ENCODE measurements at regions not wholly inside any gene's neighbourhood (a gene's known extent, or its start where the extent isn't known, plus 50 kb on each side); places are given as distances from the start of the nearest gene placed in this dataset.
A peak's percentile ranks its signal among the peaks of the same experiment; 100 is the strongest.

GRCh38 chr2:207219081-207219630, 53.4 kb upstream of the KLF7 start:
- H3K9me2 ChIP-seq (ENCODE audit: insufficient read depth, low read length), result no peaks in the 10 kb centered on the region
- no peaks in the 10 kb centered on the region for H3K27me3 ChIP-seq (ENCODE audit: insufficient read depth, low read depth, low read length)
- no peak overlapping the region for H3K4me2 ChIP-seq (ENCODE audit: low read length)
- H3K36me3 ChIP-seq (ENCODE audit: insufficient read depth, low read length), result no peaks in the 10 kb centered on the region
- no peaks in the 10 kb centered on the region for H3K9me3 ChIP-seq (ENCODE audit: low read length)
- no peak overlapping the region for H3K9ac ChIP-seq (ENCODE audit: low read length)
- H4K20me1 ChIP-seq (ENCODE audit: insufficient read depth), result no peaks in the 10 kb centered on the region
- TF ChIP-seq CTCF (IDR thresholded peaks at IDR 0.05; ENCODE audit: poor library complexity, severe bottlenecking) (no peak), TAF1 (IDR thresholded peaks at IDR 0.05; ENCODE audit: low read depth) (no peak), SMC3 (conservative IDR thresholded peaks at IDR 0.05; ENCODE audit: poor library complexity) (no peak), EZH2 (IDR thresholded peaks at IDR 0.05; ENCODE audit: borderline replicate concordance, insufficient read depth, low read length, poor library complexity, severe bottlenecking) (no peak), EP300 (conservative IDR thresholded peaks at IDR 0.05; ENCODE audit: poor library complexity, severe bottlenecking) (no peak), POLR2AphosphoS5 (IDR thresholded peaks at IDR 0.05) (no peak), REST (IDR thresholded peaks at IDR 0.05; ENCODE audit: borderline replicate concordance) (no peak), RAD21 (conservative IDR thresholded peaks at IDR 0.05) (no peak), MXI1 (conservative IDR thresholded peaks at IDR 0.05; ENCODE audit: poor library complexity, severe bottlenecking) (no peak)
- H3K79me2 ChIP-seq (replicated peaks; ENCODE audit: insufficient read depth, low read length), result no peaks in the 10 kb centered on the region
- H3F3A ChIP-seq (ENCODE audit: insufficient read depth, low read length, poor library complexity, severe bottlenecking), result no peaks in the 10 kb centered on the region
- peak overlapping the region; percentile 62 for H3K27ac ChIP-seq (ENCODE audit: low read length)
- no peak overlapping the region for H3K4me3 ChIP-seq (ENCODE audit: low read length)
- peak overlapping the region; percentile 40 for H2AFZ ChIP-seq (ENCODE audit: low read depth, low read length)

GRCh38 chr2:207219676-207220501, 54.1 kb upstream of the KLF7 start:
- Histone ChIP-seq H3K9ac (ENCODE audit: low read length) (no peak overlapping the region), H3K4me2 (ENCODE audit: low read length) (no peak overlapping the region), H2AFZ (ENCODE audit: low read depth, low read length) (peak overlapping the region; percentile 40), H3K4me3 (ENCODE audit: low read length) (no peak overlapping the region), H3F3A (ENCODE audit: insufficient read depth, low read length, poor library complexity, severe bottlenecking) (no peaks in the 10 kb centered on the region), H3K79me2 (replicated peaks; ENCODE audit: insufficient read depth, low read length) (no peaks in the 10 kb centered on the region), H3K36me3 (ENCODE audit: insufficient read depth, low read length) (no peaks in the 10 kb centered on the region), H3K9me3 (ENCODE audit: low read length) (no peaks in the 10 kb centered on the region), H3K27ac (ENCODE audit: low read length) (peak overlapping the region; percentile 62), H3K9me2 (ENCODE audit: insufficient read depth, low read length) (no peaks in the 10 kb centered on the region), H3K27me3 (ENCODE audit: insufficient read depth, low read depth, low read length) (no peaks in the 10 kb centered on the region), H4K20me1 (ENCODE audit: insufficient read depth) (no peaks in the 10 kb centered on the region)
- TF ChIP-seq SMC3 (conservative IDR thresholded peaks at IDR 0.05; ENCODE audit: poor library complexity), result no peak
- TF ChIP-seq POLR2AphosphoS5 (IDR thresholded peaks at IDR 0.05), result no peak
- TF ChIP-seq EZH2 (IDR thresholded peaks at IDR 0.05; ENCODE audit: borderline replicate concordance, insufficient read depth, low read length, poor library complexity, severe bottlenecking), result no peak
- TF ChIP-seq TAF1 (IDR thresholded peaks at IDR 0.05; ENCODE audit: low read depth), result no peak
- TF ChIP-seq RAD21 (conservative IDR thresholded peaks at IDR 0.05), result no peak
- TF ChIP-seq REST (IDR thresholded peaks at IDR 0.05; ENCODE audit: borderline replicate concordance), result peak; percentile 43
